HepG2 (cell line): ENCODE measurements at regions not wholly inside any gene's neighbourhood (a gene's known extent, or its start where the extent isn't known, plus 50 kb on each side); places are given as distances from the start of the nearest gene placed in this dataset.

Source experiments
- CEBPB ChIP-seq: IDR thresholded peaks from 2 replicates; pipeline ENCODE4 v1.6.1; 2011; ENCODE audit warnings: low read depth, low read length, improper control_type of control experiment, borderline replicate concordance
- FOXC1 ChIP-seq: sonication (generic); formaldehyde crosslinking; IDR thresholded peaks from 2 replicates; pipeline ENCODE4 v1.8.0; 2022; ENCODE audit warnings: mild to moderate bottlenecking, missing genetic modification reagents, borderline replicate concordance
- SP5 ChIP-seq: IDR thresholded peaks from 2 replicates; pipeline ENCODE4 v1.6.1; 2016; ENCODE audit warnings: low read depth, borderline replicate concordance
- SUZ12 ChIP-seq: fragments of 150-350 bp; IDR thresholded peaks from 2 replicates; pipeline ENCODE4 v1.6.1; 2014; ENCODE audit warnings: low read depth, low read length
- ZNF207 ChIP-seq: fragments of 450-650 bp; IDR thresholded peaks from 2 replicates; pipeline ENCODE4 v1.6.1; 2016; ENCODE audit warnings: antibody characterized with exemption, borderline replicate concordance
- TF ChIP-seq, protein P1 (sequence below), 2 experiments: sonication (generic) in 1 of 2; formaldehyde crosslinking in 1 of 2; IDR thresholded peaks; 2 replicates each; pipeline versions ENCODE4 v1.4.0 to v1.6.1; 2018 to 2020; ENCODE audit warnings: missing genetic modification reagents in 2 of 2, borderline replicate concordance in 1 of 2, low read depth in 1 of 2, mild to moderate bottlenecking in 1 of 2, missing biosample characterization in 1 of 2
- TF ChIP-seq, protein P2 (sequence below): sonication (generic); formaldehyde crosslinking; IDR thresholded peaks from 2 replicates; pipeline ENCODE4 v1.5.0; 2020; ENCODE audit warnings: mild to moderate bottlenecking, missing genetic modification reagents, moderate library complexity

DNA sequence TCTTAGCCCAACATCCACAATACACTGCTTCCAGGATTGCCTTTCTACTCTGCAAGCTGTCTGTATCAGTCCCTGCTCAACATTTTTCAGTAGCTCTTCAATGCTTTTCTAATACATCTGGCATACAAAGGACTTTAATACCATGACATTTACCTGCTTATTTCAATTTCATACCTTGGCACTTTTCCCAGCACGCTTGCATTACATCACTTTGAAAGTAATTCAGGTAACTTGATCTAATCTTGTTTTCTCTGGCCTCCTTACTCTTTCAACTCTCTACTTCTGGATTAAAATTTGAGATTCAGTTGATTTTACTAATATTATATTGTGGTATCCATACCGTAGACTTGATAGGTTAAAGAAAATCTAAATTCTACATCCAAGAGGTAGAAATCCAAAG, 103.0 kb downstream of the PTGS2 start:
- no peak for TF ChIP-seq SP5 (CRISPR knock-in tag)
- no peak for TF ChIP-seq FOXC1 (CRISPR knock-in tag)
- TF ChIP-seq ZNF207 = no peak
- no peak for TF ChIP-seq SUZ12
- TF ChIP-seq, protein P1, sequence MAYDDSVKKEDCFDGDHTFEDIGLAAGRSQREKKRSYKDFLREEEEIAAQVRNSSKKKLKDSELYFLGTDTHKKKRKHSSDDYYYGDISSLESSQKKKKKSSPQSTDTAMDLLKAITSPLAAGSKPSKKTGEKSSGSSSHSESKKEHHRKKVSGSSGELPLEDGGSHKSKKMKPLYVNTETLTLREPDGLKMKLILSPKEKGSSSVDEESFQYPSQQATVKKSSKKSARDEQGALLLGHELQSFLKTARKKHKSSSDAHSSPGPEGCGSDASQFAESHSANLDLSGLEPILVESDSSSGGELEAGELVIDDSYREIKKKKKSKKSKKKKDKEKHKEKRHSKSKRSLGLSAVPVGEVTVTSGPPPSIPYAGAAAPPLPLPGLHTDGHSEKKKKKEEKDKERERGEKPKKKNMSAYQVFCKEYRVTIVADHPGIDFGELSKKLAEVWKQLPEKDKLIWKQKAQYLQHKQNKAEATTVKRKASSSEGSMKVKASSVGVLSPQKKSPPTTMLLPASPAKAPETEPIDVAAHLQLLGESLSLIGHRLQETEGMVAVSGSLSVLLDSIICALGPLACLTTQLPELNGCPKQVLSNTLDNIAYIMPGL (CRISPR knock-in tag; IDR thresholded peaks at IDR 0.05; ENCODE audit: borderline replicate concordance in 1 of 2, low read depth in 1 of 2) = no peak
- no peak for TF ChIP-seq CEBPB
- TF ChIP-seq, protein P2, sequence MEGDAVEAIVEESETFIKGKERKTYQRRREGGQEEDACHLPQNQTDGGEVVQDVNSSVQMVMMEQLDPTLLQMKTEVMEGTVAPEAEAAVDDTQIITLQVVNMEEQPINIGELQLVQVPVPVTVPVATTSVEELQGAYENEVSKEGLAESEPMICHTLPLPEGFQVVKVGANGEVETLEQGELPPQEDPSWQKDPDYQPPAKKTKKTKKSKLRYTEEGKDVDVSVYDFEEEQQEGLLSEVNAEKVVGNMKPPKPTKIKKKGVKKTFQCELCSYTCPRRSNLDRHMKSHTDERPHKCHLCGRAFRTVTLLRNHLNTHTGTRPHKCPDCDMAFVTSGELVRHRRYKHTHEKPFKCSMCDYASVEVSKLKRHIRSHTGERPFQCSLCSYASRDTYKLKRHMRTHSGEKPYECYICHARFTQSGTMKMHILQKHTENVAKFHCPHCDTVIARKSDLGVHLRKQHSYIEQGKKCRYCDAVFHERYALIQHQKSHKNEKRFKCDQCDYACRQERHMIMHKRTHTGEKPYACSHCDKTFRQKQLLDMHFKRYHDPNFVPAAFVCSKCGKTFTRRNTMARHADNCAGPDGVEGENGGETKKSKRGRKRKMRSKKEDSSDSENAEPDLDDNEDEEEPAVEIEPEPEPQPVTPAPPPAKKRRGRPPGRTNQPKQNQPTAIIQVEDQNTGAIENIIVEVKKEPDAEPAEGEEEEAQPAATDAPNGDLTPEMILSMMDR (CRISPR knock-in tag) = no peak
